Endothelial cell of umbilical vein (primary cell): ENCODE measurements at regions not wholly inside any gene's neighbourhood (a gene's known extent, or its start where the extent isn't known, plus 50 kb on each side); places are given as distances from the start of the nearest gene placed in this dataset.

Experiments used
- BruUV-seq: library from RNA; stranded (reverse); fragments of 400-500 nt; replicated peaks from 2 replicates; lab custom pipeline; 2021; lab: Mats Ljungman, UMichigan
- CTCF ChIA-PET: fragments of 300-600, 350-600 bp; sonication (Branson Sonifier 250); formaldehyde crosslinking; loops from one replicate; lab custom pipeline; 2021; ENCODE audit warnings: antibody characterized with exemption, inconsistent platforms; lab: Charles Lee
- POLR2A ChIA-PET: fragments of 300-600, 350-600 bp; sonication (Branson Sonifier 250); formaldehyde crosslinking; loops from one replicate; lab custom pipeline; 2021; ENCODE audit warnings: antibody characterized with exemption, inconsistent platforms; lab: Charles Lee
- DNase-seq: peaks from one replicate; pipeline ENCODE4 v3.0.0-alpha.2; 2011; ENCODE audit warnings: low read depth, low spot score
- FAIRE-seq: peaks from 2 replicates; lab custom pipeline; 2011; peaks lifted over from hg19 to GRCh38; lab: Jason Lieb, UNC
- H2AFZ ChIP-seq: 2 replicates; pipeline ENCODE4 v1.6.0; 2012; ENCODE audit warnings: low read depth, low read length, control low read depth, inconsistent platforms
- H3K27ac ChIP-seq: 2 replicates; pipeline ENCODE4 v1.5.1; 2011; ENCODE audit warnings: low read depth, mild to moderate bottlenecking, control low read depth, low read length, moderate library complexity; ENCODE audit not compliant: insufficient read depth
- H3K27me3 ChIP-seq, 2 experiments: 2 replicates each; pipeline versions ENCODE4 v1.6.0 to v1.6.1; 2011; ENCODE audit warnings: low read length in 2 of 2, mixed read lengths in 1 of 2; ENCODE audit not compliant: control insufficient read depth in 2 of 2, insufficient read depth in 2 of 2
- H3K36me3 ChIP-seq, 2 experiments: 2 replicates in 1 of 2; 3 replicates in 1 of 2; pipeline ENCODE4 v1.5.1; 2011; ENCODE audit warnings: low read length in 2 of 2, mild to moderate bottlenecking in 1 of 2, moderate library complexity in 1 of 2; ENCODE audit not compliant: control insufficient read depth in 2 of 2, insufficient read depth in 2 of 2; ENCODE audit errors: extremely low read depth in 1 of 2
- H3K4me1 ChIP-seq: 3 replicates; pipeline ENCODE4 v1.5.1; 2011; ENCODE audit warnings: mild to moderate bottlenecking, low read length; ENCODE audit not compliant: control insufficient read depth, insufficient read depth; ENCODE audit errors: extremely low read depth
- H3K4me2 ChIP-seq: 2 replicates; pipeline ENCODE4 v1.6.1; 2011; ENCODE audit warnings: low read length, control low read depth, mixed read lengths; ENCODE audit not compliant: insufficient read depth
- H3K4me3 ChIP-seq, 3 experiments: fragments of 200-600 bp in 1 of 3; sonication (generic), shearing (Covaris generic) in 1 of 3; replicated peaks in 1 of 3; 2 replicates each; pipeline ENCODE4 v1.5.1; 2011 to 2016; ENCODE audit warnings: control low read depth in 3 of 3, low read length in 3 of 3, mild to moderate bottlenecking in 2 of 3, inconsistent platforms in 1 of 3, low read depth in 1 of 3, moderate library complexity in 1 of 3; ENCODE audit not compliant: insufficient read depth in 1 of 3
- H3K79me2 ChIP-seq: 2 replicates; pipeline ENCODE4 v1.6.0; 2012; ENCODE audit warnings: low read length, inconsistent platforms; ENCODE audit not compliant: control insufficient read depth, insufficient read depth
- H3K9ac ChIP-seq: replicated peaks from 2 replicates; pipeline ENCODE3; 2011; ENCODE audit warnings: low read length, control low read depth; ENCODE audit not compliant: insufficient read depth; ENCODE audit errors: extremely low read depth
- H3K9me1 ChIP-seq: replicated peaks from 3 replicates; pipeline ENCODE4 v1.6.0; 2011; ENCODE audit warnings: mild to moderate bottlenecking, low read length; ENCODE audit not compliant: control insufficient read depth, insufficient read depth; ENCODE audit errors: extremely low read depth
- H3K9me3 ChIP-seq: replicated peaks from 2 replicates; pipeline ENCODE4 v1.5.1; 2012; ENCODE audit warnings: low read length, inconsistent platforms; ENCODE audit not compliant: control insufficient read depth, insufficient read depth
- H4K20me1 ChIP-seq: replicated peaks from 2 replicates; pipeline ENCODE3; 2011; ENCODE audit warnings: mild to moderate bottlenecking, low read length; ENCODE audit not compliant: control insufficient read depth, insufficient read depth; ENCODE audit errors: extremely low read depth
- EZH2 ChIP-seq: IDR thresholded peaks from 2 replicates; pipeline ENCODE4 v1.6.1; 2012; ENCODE audit warnings: borderline replicate concordance, low read depth, mild to moderate bottlenecking, moderate library complexity, low read length, inconsistent platforms; ENCODE audit not compliant: severe bottlenecking
- FOS ChIP-seq: IDR thresholded peaks from 2 replicates; pipeline ENCODE4 v1.6.1; 2011; ENCODE audit warnings: mild to moderate bottlenecking, low read length, moderate library complexity, borderline replicate concordance; ENCODE audit not compliant: insufficient read depth
- GATA2 ChIP-seq: IDR thresholded peaks from 2 replicates; pipeline ENCODE4 v1.7.0; 2011; ENCODE audit warnings: low read depth, mild to moderate bottlenecking, moderate library complexity, mixed read lengths, low read length; ENCODE audit not compliant: insufficient read length, insufficient read depth
- JUN ChIP-seq: IDR thresholded peaks from 2 replicates; pipeline ENCODE4 v1.6.1; 2011; ENCODE audit warnings: borderline replicate concordance, low read depth; ENCODE audit not compliant: insufficient read length, insufficient read depth
- MYC ChIP-seq: IDR thresholded peaks from one replicate; pipeline ENCODE4 v1.6.1; 2011; ENCODE audit warnings: mild to moderate bottlenecking, low read depth, low read length
- POLR2A ChIP-seq: IDR thresholded peaks from 2 replicates; pipeline ENCODE4 v1.6.1; 2012; ENCODE audit warnings: low read depth, mild to moderate bottlenecking, control low read depth, low read length
- POLR2AphosphoS5 ChIP-seq: IDR thresholded peaks from 2 replicates; pipeline ENCODE4 v1.6.1; 2012; ENCODE audit warnings: low read depth, mild to moderate bottlenecking, control low read depth, low read length, moderate library complexity; ENCODE audit not compliant: insufficient read depth
- dilution Hi-C: fragments of 300-500 bp; cut with MboI; formaldehyde crosslinking; loops from one replicate; pipeline ENCODE4 v1.15.0; 2019; ENCODE audit warnings: low sequenced_read_pairs; ENCODE audit not compliant: extremely low pct_ligation_motif_present
- intact Hi-C: fragments of 100-400 bp; cut with micrococcal nuclease; formaldehyde crosslinking; loops from one replicate; pipeline ENCODE4 v1.10.0; 2022
- TF ChIP-seq, protein P1 (sequence below): IDR thresholded peaks from 2 replicates; pipeline ENCODE4 v1.6.1; 2011; ENCODE audit not compliant: insufficient read depth, insufficient read length
- TF ChIP-seq, protein P2 (sequence below), 2 donors: IDR thresholded peaks; 1 replicate in 1 of 2; 2 replicates in 1 of 2; pipeline ENCODE4 v1.5.1; 2011; ENCODE audit warnings: low read length in 2 of 2, mild to moderate bottlenecking in 2 of 2, moderate library complexity in 2 of 2, control low read depth in 1 of 2, inconsistent platforms in 1 of 2, low read depth in 1 of 2; ENCODE audit not compliant: insufficient read depth in 1 of 2; ENCODE audit errors: extremely low read depth in 1 of 2

DNA sequence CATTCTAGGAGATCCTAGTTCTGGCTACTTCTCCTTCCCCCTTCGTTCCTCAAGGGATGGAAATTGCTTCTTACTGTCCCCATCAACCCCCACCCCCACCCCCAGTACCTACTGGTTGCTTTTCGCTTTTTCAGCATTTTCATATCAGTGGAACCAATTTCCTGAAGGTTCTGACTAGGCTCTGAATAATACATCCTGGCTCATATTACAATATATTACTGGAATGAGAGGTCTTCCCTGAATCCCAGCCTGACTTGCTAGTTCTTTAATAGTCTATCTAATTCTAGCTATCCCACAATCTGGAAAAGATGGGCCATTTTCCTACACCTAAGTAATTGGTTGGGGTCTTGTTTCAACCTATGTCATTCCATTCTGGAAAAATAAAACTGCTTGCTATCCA, 207.4 kb downstream of the COG6 start:
- H3K36me3 ChIP-seq: no peaks in the 10 kb centered on the region
- H3K27ac ChIP-seq: peak overlapping the region; percentile 76
- no peaks in the 10 kb centered on the region for H3K79me2 ChIP-seq
- H3K27me3 ChIP-seq: no peaks in the 10 kb centered on the region
- no peak overlapping the region for H3K4me3 ChIP-seq
- FAIRE-seq (peak; percentile 73), DNase-seq (peak; percentile 83)
- peaks cover 37% of the 10 kb centered on the region for H3K4me1 ChIP-seq
- H3K9me3 ChIP-seq: no peaks in the 10 kb centered on the region
- no peaks in the 10 kb centered on the region for H4K20me1 ChIP-seq
- CTCF ChIA-PET: no interaction called here
- H3K9me1 ChIP-seq: no peaks in the 10 kb centered on the region
- intact Hi-C loops: loop anchor here (1.0 kb wide), 1 partner anchor 32 kb away; no protein-coding TSS in a partner anchor
- TF ChIP-seq, protein P1, sequence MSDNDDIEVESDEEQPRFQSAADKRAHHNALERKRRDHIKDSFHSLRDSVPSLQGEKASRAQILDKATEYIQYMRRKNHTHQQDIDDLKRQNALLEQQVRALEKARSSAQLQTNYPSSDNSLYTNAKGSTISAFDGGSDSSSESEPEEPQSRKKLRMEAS: no peak
- TF ChIP-seq POLR2A (no peak), GATA2 (peak; percentile 81), FOS (peak; percentile 77), EZH2 (no peak), MYC (no peak), POLR2AphosphoS5 (peak; percentile 56), JUN (peak; percentile 69)
- TF ChIP-seq, protein P2, sequence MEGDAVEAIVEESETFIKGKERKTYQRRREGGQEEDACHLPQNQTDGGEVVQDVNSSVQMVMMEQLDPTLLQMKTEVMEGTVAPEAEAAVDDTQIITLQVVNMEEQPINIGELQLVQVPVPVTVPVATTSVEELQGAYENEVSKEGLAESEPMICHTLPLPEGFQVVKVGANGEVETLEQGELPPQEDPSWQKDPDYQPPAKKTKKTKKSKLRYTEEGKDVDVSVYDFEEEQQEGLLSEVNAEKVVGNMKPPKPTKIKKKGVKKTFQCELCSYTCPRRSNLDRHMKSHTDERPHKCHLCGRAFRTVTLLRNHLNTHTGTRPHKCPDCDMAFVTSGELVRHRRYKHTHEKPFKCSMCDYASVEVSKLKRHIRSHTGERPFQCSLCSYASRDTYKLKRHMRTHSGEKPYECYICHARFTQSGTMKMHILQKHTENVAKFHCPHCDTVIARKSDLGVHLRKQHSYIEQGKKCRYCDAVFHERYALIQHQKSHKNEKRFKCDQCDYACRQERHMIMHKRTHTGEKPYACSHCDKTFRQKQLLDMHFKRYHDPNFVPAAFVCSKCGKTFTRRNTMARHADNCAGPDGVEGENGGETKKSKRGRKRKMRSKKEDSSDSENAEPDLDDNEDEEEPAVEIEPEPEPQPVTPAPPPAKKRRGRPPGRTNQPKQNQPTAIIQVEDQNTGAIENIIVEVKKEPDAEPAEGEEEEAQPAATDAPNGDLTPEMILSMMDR (IDR thresholded peaks at IDR 0.05; ENCODE audit: extremely low read depth in 1 of 2, insufficient read depth in 1 of 2, low read depth in 1 of 2, low read length in 2 of 2): no peak
- dilution Hi-C loops: no loop called here
- H2AFZ ChIP-seq: no peak overlapping the region
- POLR2A ChIA-PET: no interaction called here
- peak overlapping the region; percentile 78 for H3K4me2 ChIP-seq
- peak overlapping the region; percentile 21 for H3K9ac ChIP-seq
- BruUV-seq: no TSS peak
